Caco-2 (cell line): ENCODE measurements at regions not wholly inside any gene's neighbourhood (a gene's known extent, or its start where the extent isn't known, plus 50 kb on each side); places are given as distances from the start of the nearest gene placed in this dataset.

ENCODE experiments used
- BruUV-seq: library from RNA; stranded (reverse); fragments of 400-500 nt; replicated peaks from 2 replicates; lab custom pipeline; 2021; lab: Mats Ljungman, UMichigan
- CTCF ChIA-PET: fragments of 300-600 bp; sonication (Branson Sonifier 250); formaldehyde crosslinking; loops from one replicate; lab custom pipeline; 2022; ENCODE audit warnings: antibody characterized with exemption; lab: Charles Lee
- POLR2A ChIA-PET: fragments of 300-600 bp; sonication (Branson Sonifier 250); formaldehyde crosslinking; loops from one replicate; lab custom pipeline; 2022; ENCODE audit warnings: antibody characterized with exemption; lab: Charles Lee
- DNase-seq, 2 experiments: peaks; one replicate each; pipeline versions ENCODE4 v3.0.0 to v3.0.0-alpha.2; 2020 to 2022
- H3K27me3 ChIP-seq: replicated peaks from 2 replicates; pipeline ENCODE4 v1.6.0; 2011; ENCODE audit warnings: low read length; ENCODE audit not compliant: control insufficient read depth, insufficient read depth
- H3K36me3 ChIP-seq: 2 replicates; pipeline ENCODE4 v1.5.1; 2011; ENCODE audit warnings: low read length; ENCODE audit not compliant: control insufficient read depth, insufficient read depth
- H3K4me1 ChIP-seq: fragments of 250-450 bp; sonication (Bioruptor Pico); 2 replicates; pipeline ENCODE4 v1.5.1; 2020; ENCODE audit warnings: mild to moderate bottlenecking
- H3K4me3 ChIP-seq: 2 replicates; pipeline ENCODE4 v1.5.1; 2011; ENCODE audit warnings: low read depth, mild to moderate bottlenecking, control low read depth, low read length
- H3K9me3 ChIP-seq: fragments of 250-450 bp; sonication (Bioruptor Pico); 2 replicates; pipeline ENCODE4 v1.5.1; 2020; ENCODE audit warnings: mild to moderate bottlenecking, moderate library complexity
- H3K27ac Mint-ChIP-seq: one replicate; pipeline ENCODE4 v1.8.0; 2022; ENCODE audit warnings: mixed read lengths; ENCODE audit not compliant: unreplicated experiment
- H3K27me3 Mint-ChIP-seq: one replicate; pipeline ENCODE4 v1.8.0; 2022; ENCODE audit warnings: mixed read lengths; ENCODE audit not compliant: insufficient read depth, unreplicated experiment
- H3K36me3 Mint-ChIP-seq: one replicate; pipeline ENCODE4 v1.8.0; 2022; ENCODE audit warnings: mild to moderate bottlenecking, mixed read lengths; ENCODE audit not compliant: insufficient read depth, unreplicated experiment
- H3K4me1 Mint-ChIP-seq: one replicate; pipeline ENCODE4 v1.8.0; 2022; ENCODE audit warnings: low read depth, mixed read lengths; ENCODE audit not compliant: unreplicated experiment
- H3K4me3 Mint-ChIP-seq: one replicate; pipeline ENCODE4 v1.8.0; 2022; ENCODE audit warnings: mild to moderate bottlenecking, moderate library complexity, mixed read lengths; ENCODE audit not compliant: unreplicated experiment
- H3K9me3 Mint-ChIP-seq: one replicate; pipeline ENCODE4 v1.8.0; 2022; ENCODE audit warnings: mixed read lengths; ENCODE audit not compliant: unreplicated experiment
- intact Hi-C: fragments of 100-400 bp; cut with micrococcal nuclease; formaldehyde crosslinking; loops from one replicate; pipeline ENCODE4 v1.10.0; 2022; ENCODE audit not compliant: unreplicated experiment
- TF ChIP-seq, protein P1 (sequence below), 2 experiments: fragments of 200-600 bp in 1 of 2; IDR thresholded peaks; 1 replicate in 1 of 2; 2 replicates in 1 of 2; pipeline versions ENCODE4 v1.5.1 to v1.8.0; 2011 to 2022; ENCODE audit warnings: antibody characterized with exemption in 1 of 2, control low read depth in 1 of 2, inconsistent platforms in 1 of 2, low read depth in 1 of 2, low read length in 1 of 2, mild to moderate bottlenecking in 1 of 2, moderate library complexity in 1 of 2; ENCODE audit not compliant: insufficient read depth in 1 of 2, severe bottlenecking in 1 of 2, unreplicated experiment in 1 of 2

DNA sequence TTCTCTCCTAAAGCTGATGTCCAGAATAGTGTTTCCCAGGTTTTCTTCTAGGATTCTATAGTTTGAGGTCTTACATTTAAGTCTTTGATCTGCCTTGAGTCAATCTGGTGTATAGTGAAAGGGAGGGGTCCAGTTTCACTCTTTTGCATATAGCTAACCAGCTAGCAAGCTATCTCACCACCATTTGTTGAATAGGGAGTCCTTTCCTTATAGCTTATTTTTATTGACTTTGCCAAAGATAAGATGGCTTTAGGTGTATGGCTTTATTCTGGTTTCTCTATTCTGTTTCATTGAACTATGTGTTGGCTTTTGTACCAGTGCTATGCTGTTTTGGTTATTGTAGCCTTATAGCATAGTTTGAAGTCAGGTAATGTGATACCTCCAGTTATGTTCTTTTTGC is 1386.1 kb downstream of the SLITRK5 start:
- ChIA-PET CTCF (no interaction called here), POLR2A (no interaction called here)
- no peak for DNase-seq
- no peaks in the 10 kb centered on the region for H3K36me3 ChIP-seq
- TF ChIP-seq, protein P1, sequence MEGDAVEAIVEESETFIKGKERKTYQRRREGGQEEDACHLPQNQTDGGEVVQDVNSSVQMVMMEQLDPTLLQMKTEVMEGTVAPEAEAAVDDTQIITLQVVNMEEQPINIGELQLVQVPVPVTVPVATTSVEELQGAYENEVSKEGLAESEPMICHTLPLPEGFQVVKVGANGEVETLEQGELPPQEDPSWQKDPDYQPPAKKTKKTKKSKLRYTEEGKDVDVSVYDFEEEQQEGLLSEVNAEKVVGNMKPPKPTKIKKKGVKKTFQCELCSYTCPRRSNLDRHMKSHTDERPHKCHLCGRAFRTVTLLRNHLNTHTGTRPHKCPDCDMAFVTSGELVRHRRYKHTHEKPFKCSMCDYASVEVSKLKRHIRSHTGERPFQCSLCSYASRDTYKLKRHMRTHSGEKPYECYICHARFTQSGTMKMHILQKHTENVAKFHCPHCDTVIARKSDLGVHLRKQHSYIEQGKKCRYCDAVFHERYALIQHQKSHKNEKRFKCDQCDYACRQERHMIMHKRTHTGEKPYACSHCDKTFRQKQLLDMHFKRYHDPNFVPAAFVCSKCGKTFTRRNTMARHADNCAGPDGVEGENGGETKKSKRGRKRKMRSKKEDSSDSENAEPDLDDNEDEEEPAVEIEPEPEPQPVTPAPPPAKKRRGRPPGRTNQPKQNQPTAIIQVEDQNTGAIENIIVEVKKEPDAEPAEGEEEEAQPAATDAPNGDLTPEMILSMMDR (IDR thresholded peaks at IDR 0.05; ENCODE audit: insufficient read depth in 1 of 2, low read depth in 1 of 2, low read length in 1 of 2, severe bottlenecking in 1 of 2, unreplicated experiment in 1 of 2): no peak
- H3K4me3 Mint-ChIP-seq: no peak overlapping the region
- H3K4me1 ChIP-seq: no peaks in the 10 kb centered on the region
- no peaks in the 10 kb centered on the region for H3K9me3 Mint-ChIP-seq
- no peaks in the 10 kb centered on the region for H3K9me3 ChIP-seq
- no peaks in the 10 kb centered on the region for H3K27me3 ChIP-seq
- H3K27me3 Mint-ChIP-seq: no peaks in the 10 kb centered on the region
- BruUV-seq: no TSS peak
- intact Hi-C loops: no loop called here
- H3K4me3 ChIP-seq: no peak overlapping the region
- no peak overlapping the region for H3K27ac Mint-ChIP-seq
- H3K36me3 Mint-ChIP-seq: no peaks in the 10 kb centered on the region
- H3K4me1 Mint-ChIP-seq: peaks cover 6% of the 10 kb centered on the region

GRCh38 chr13:89057862-89058261 is 1386.7 kb downstream of the SLITRK5 start:
- Mint-ChIP-seq H3K36me3 (no peaks in the 10 kb centered on the region), H3K4me3 (no peak overlapping the region), H3K27ac (no peak overlapping the region), H3K27me3 (no peaks in the 10 kb centered on the region), H3K4me1 (peaks cover 6% of the 10 kb centered on the region), H3K9me3 (no peaks in the 10 kb centered on the region)
- intact Hi-C loops: no loop called here
- no peaks in the 10 kb centered on the region for H3K4me1 ChIP-seq
- no TSS peak for BruUV-seq
- H3K9me3 ChIP-seq: no peaks in the 10 kb centered on the region
- POLR2A ChIA-PET: no interaction called here
- no peak overlapping the region for H3K4me3 ChIP-seq
- DNase-seq: no peak
- TF ChIP-seq, protein P1 (IDR thresholded peaks at IDR 0.05; ENCODE audit: insufficient read depth in 1 of 2, low read depth in 1 of 2, low read length in 1 of 2, severe bottlenecking in 1 of 2, unreplicated experiment in 1 of 2): no peak
- CTCF ChIA-PET: no interaction called here
- no peaks in the 10 kb centered on the region for H3K27me3 ChIP-seq
- no peaks in the 10 kb centered on the region for H3K36me3 ChIP-seq

- H3K36me3 Mint-ChIP-seq: no peaks in the 10 kb centered on the region
- intact Hi-C loops: no loop called here
- no peaks in the 10 kb centered on the region for H3K9me3 Mint-ChIP-seq
- TF ChIP-seq, protein P1 (IDR thresholded peaks at IDR 0.05; ENCODE audit: insufficient read depth in 1 of 2, low read depth in 1 of 2, low read length in 1 of 2, severe bottlenecking in 1 of 2, unreplicated experiment in 1 of 2): no peak
- Histone ChIP-seq H3K9me3 (no peaks in the 10 kb centered on the region), H3K4me1 (no peaks in the 10 kb centered on the region), H3K27me3 (no peaks in the 10 kb centered on the region), H3K4me3 (no peak overlapping the region), H3K36me3 (no peaks in the 10 kb centered on the region)
- no TSS peak for BruUV-seq
- DNase-seq: no peak
- CTCF ChIA-PET: no interaction called here
- POLR2A ChIA-PET: no interaction called here
- no peaks in the 10 kb centered on the region for H3K27me3 Mint-ChIP-seq
- no peak overlapping the region for H3K4me3 Mint-ChIP-seq
- peaks cover 6% of the 10 kb centered on the region for H3K4me1 Mint-ChIP-seq
- no peak overlapping the region for H3K27ac Mint-ChIP-seq
These were observed 1390.7 kb downstream of the SLITRK5 start for GRCh38 chr13:89061821-89062220.
